Tibial nerve (tissue), 4 donors: ENCODE measurements at regions not wholly inside any gene's neighbourhood (a gene's known extent, or its start where the extent isn't known, plus 50 kb on each side); places are given as distances from the start of the nearest gene placed in this dataset.

Experiments used
- DNase-seq, 2 donors: peaks; one replicate each; pipeline ENCODE4 v3.0.0-alpha.2; 2019; ENCODE audit warnings: low spot score in 2 of 2
- H3K27ac ChIP-seq, 4 donors: fragments of 200-600 bp; sonication (generic) in 3 of 4; one replicate each; pipeline ENCODE4 v1.5.1; 2017 to 2019; ENCODE audit warnings: mild to moderate bottlenecking in 1 of 4
- H3K27me3 ChIP-seq, 2 donors: fragments of 200-600 bp; sonication (generic) in 1 of 2; one replicate each; pipeline versions ENCODE4 v1.5.1 to v1.6.0; 2017 to 2019
- H3K36me3 ChIP-seq, 3 donors: fragments of 200-600 bp; sonication (generic); one replicate each; pipeline ENCODE4 v1.5.1; 2018 to 2019
- H3K4me1 ChIP-seq, 4 donors: fragments of 200-600 bp; sonication (generic) in 3 of 4; one replicate each; pipeline ENCODE4 v1.5.1; 2017 to 2019
- H3K4me3 ChIP-seq, 4 donors: fragments of 200-600 bp; sonication (generic) in 3 of 4; one replicate each; pipeline ENCODE4 v1.5.1; 2017 to 2019; ENCODE audit warnings: mild to moderate bottlenecking in 1 of 4, moderate library complexity in 1 of 4
- H3K9me3 ChIP-seq, 4 donors: fragments of 200-600 bp; sonication (generic) in 3 of 4; one replicate each; pipeline ENCODE4 v1.5.1; 2017 to 2019
- EP300 ChIP-seq, 2 donors: sonication (generic); formaldehyde crosslinking; IDR thresholded peaks; one replicate each; pipeline ENCODE4 v1.6.1; 2017; ENCODE audit warnings: antibody characterized with exemption in 2 of 2, mild to moderate bottlenecking in 1 of 2
- POLR2A ChIP-seq, 2 donors: fragments of 450-650 bp; IDR thresholded peaks; one replicate each; pipeline ENCODE4 v1.6.1; 2017; ENCODE audit warnings: antibody characterized with exemption in 2 of 2, mild to moderate bottlenecking in 2 of 2, moderate library complexity in 2 of 2
- WGBS, 2 donors: methylation state at CpG; one replicate each; pipeline ENCODE4 v1.1.5; 2018; 5-methylcytosine and 5-hydroxymethylcytosine counted together
- TF ChIP-seq, protein P1 (sequence below), 5 experiments: fragments of 200-600 bp in 3 of 5; fragments of 450-650 bp in 2 of 5; sonication (generic) in 3 of 5; IDR thresholded peaks; one replicate each; pipeline ENCODE4 v1.5.1; 2016 to 2019; ENCODE audit warnings: antibody characterized with exemption in 5 of 5, mild to moderate bottlenecking in 3 of 5, moderate library complexity in 2 of 5

DNA sequence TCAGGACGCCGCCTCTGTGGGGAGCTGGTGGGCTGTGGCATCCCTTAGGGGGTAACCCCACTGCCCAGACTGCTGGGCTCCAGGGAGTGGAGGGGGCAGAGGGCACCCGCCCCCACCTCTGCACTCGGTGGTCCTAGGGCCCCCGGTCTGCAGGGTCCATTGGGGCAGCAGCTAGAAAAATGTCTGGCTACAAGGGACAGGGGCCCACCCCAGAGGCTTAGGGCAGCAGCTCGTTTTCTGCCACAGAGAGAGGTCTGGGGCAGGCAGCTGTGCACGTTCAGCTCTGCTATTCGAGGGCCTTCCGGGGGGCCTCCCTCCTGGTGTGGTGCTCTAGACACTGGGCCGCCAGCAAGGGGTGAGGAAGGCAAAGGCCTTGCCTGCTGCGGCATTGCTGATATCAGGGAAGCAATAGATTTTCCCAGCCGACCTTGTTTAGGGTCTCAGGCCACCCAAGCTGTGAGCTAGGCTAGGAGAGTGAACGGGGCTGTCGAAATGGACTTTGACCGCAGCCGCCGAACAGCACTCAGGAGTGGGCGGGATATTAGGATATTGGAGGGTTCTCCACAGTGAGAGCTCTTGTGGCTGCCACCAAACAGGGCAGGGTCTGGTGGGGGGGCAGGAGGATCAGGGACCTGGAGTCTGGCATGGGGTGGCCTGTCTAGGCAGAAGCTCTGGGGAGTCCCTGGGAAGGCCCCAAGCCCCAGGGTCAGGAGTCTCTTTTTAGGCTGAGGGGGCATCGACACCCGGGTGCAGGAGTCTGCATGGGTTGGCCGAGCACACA lies 61.4 kb upstream of the KLF13 start:
- WGBS, 2 donors, result 67 to 75% methylated on average over 18 to 21 of the region's 21 CpGs
- Histone ChIP-seq H3K4me1 (peaks cover 0 to 50% (median 44%) of the 10 kb centered on the region in 4 donors), H3K27me3 (no peaks in the 10 kb centered on the region), H3K27ac (peak overlapping the region in 3 of 4 donors; percentile 34 to 81 (median 60)), H3K4me3 (no peak overlapping the region), H3K36me3 (no peaks in the 10 kb centered on the region), H3K9me3 (no peaks in the 10 kb centered on the region)
- no peak for DNase-seq
- TF ChIP-seq, protein P1, sequence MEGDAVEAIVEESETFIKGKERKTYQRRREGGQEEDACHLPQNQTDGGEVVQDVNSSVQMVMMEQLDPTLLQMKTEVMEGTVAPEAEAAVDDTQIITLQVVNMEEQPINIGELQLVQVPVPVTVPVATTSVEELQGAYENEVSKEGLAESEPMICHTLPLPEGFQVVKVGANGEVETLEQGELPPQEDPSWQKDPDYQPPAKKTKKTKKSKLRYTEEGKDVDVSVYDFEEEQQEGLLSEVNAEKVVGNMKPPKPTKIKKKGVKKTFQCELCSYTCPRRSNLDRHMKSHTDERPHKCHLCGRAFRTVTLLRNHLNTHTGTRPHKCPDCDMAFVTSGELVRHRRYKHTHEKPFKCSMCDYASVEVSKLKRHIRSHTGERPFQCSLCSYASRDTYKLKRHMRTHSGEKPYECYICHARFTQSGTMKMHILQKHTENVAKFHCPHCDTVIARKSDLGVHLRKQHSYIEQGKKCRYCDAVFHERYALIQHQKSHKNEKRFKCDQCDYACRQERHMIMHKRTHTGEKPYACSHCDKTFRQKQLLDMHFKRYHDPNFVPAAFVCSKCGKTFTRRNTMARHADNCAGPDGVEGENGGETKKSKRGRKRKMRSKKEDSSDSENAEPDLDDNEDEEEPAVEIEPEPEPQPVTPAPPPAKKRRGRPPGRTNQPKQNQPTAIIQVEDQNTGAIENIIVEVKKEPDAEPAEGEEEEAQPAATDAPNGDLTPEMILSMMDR (IDR thresholded peaks at IDR 0.05), result no peak
- TF ChIP-seq POLR2A (IDR thresholded peaks at IDR 0.05), result no peak
- TF ChIP-seq EP300 (IDR thresholded peaks at IDR 0.05), result no peak

DNA sequence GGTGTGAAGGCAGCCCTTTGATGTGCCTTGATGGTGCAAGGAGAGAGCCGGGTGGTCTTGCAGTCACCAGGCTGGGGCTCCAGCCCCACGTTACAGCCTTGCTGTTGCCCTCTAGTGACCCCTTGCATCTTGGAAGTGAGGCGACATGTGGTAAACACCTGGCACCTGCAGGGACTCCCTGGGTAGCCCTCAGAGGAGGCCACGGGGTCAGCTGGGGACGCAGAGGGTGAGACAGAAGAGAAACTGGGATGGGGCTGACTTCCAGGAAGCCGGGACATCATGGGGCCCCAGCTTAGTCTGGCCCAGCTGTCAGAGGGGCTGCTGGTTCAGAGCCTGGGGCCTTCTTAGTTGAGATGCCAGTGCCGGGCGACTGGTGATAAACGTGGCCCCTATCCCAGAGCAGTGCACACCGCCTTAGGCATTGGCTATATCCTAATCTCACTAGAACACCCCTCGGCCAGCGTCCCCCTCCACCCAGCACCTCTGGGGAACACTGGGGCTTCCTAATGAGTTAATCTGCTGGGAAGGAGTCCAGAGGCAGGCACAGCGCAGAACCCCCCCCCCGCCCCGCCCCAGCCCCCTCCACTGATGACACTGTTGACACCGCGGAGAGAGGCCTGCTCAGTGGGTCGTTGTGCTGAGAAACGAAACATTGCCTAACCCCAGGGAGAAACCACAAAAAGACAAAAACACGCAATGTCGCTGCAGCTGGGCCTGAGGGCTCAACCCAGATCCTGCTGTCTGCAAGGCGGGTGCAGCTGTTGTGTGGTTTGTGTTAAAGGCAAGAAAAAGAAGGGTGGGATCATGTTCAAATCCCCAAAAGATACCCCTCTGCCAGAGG lies 60.5 kb upstream of the KLF13 start:
- Histone ChIP-seq H3K27ac (peak overlapping the region in 3 of 4 donors; percentile 34 to 81 (median 60)), H3K9me3 (peaks cover 0 to 3% (median 0%) of the 10 kb centered on the region in 4 donors), H3K27me3 (no peaks in the 10 kb centered on the region), H3K4me1 (peaks cover 0 to 50% (median 44%) of the 10 kb centered on the region in 4 donors), H3K4me3 (no peak overlapping the region), H3K36me3 (no peaks in the 10 kb centered on the region)
- WGBS, 2 donors, result 51 to 62% methylated on average over 19 to 22 of the region's 22 CpGs
- TF ChIP-seq POLR2A (IDR thresholded peaks at IDR 0.05) (no peak), EP300 (IDR thresholded peaks at IDR 0.05) (peak in 1 of 2 donors; percentile 67)
- TF ChIP-seq, protein P1 (IDR thresholded peaks at IDR 0.05), result no peak
- DNase-seq, result peak in 1 of 2 donors; percentile 45

- Histone ChIP-seq H3K4me1 (peaks cover 0 to 50% (median 44%) of the 10 kb centered on the region in 4 donors), H3K27me3 (no peaks in the 10 kb centered on the region), H3K9me3 (peaks cover 0 to 3% (median 0%) of the 10 kb centered on the region in 4 donors), H3K36me3 (no peaks in the 10 kb centered on the region), H3K27ac (peak overlapping the region in 2 of 4 donors; percentile 34 to 81), H3K4me3 (no peak overlapping the region)
- TF ChIP-seq EP300 (IDR thresholded peaks at IDR 0.05) (no peak), POLR2A (IDR thresholded peaks at IDR 0.05) (no peak)
- TF ChIP-seq, protein P1 (IDR thresholded peaks at IDR 0.05), result no peak
- DNase-seq, result no peak
- WGBS, 2 donors, result 75% methylated on average over 13 of the region's 13 CpGs
Measured at GRCh38 chr15:31266712-31267111, 59.9 kb upstream of the KLF13 start.

DNA sequence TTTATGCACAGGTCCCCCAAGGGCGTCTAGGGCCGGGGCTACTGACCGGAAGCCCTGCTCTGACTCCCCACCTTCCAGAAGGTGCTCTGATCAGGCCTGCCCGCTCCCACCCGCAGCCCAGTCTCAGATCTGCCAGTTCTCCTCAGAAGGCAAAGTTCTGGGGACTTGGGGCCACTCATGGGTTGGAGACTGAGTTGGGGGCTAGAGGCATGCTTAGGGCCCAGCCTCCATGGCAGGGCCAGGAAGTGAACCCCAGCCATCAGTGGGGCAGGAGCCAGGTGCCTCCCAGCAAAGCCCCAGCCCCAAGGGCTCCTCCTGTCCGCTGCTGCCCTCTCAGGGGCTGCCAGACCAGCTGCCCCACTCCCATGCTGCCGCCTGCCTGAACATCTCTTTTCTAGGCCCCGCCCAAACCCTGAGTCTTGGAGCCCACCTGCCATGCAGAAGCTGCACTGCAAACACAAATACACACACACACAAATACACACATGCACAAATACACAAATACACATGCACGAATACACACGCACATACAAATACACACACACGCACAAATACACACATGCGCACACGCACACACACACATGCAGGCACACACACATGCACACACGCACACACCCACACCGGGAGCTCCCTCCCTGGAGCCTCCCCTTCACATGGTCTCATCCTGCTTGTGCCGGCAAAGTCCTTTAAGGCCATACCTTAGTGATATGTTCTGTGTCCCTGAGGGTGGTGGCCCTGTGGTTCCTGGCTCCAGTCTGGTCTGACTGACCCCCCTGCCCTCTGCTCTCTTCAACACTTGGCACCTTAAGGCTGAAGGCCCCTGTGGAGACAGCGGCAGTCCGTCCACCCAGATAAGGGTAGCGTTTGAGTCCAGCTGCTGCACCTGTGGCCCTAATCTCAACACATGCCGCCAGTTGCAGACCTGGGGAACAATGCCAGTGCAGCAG lies 59.2 kb upstream of the KLF13 start:
- WGBS, 2 donors, result 86% methylated on average over 14 to 19 of the region's 20 CpGs
- DNase-seq, result no peak
- Histone ChIP-seq H3K4me3 (no peak overlapping the region), H3K4me1 (peaks cover 0 to 50% (median 44%) of the 10 kb centered on the region in 4 donors), H3K9me3 (peaks cover 0 to 3% (median 0%) of the 10 kb centered on the region in 4 donors), H3K36me3 (no peaks in the 10 kb centered on the region), H3K27ac (peak overlapping the region in 2 of 4 donors; percentile 34 to 81), H3K27me3 (no peaks in the 10 kb centered on the region)
- TF ChIP-seq EP300 (IDR thresholded peaks at IDR 0.05) (no peak), POLR2A (IDR thresholded peaks at IDR 0.05) (no peak)
- TF ChIP-seq, protein P1 (IDR thresholded peaks at IDR 0.05), result no peak
